ENCODE measurements at regions not wholly inside any gene's neighbourhood (a gene's known extent, or its start where the extent isn't known, plus 50 kb on each side); places are given as distances from the start of the nearest gene placed in this dataset.

GRCh38 chr2:234318361-234318760, 178.5 kb downstream of the ARL4C start:
- DNase-seq (ENCODE audit: extremely low read depth, low read depth) = no peak
- H3K4me3 ChIP-seq (replicated peaks; ENCODE audit: low read depth, low read length) = no peak overlapping the region
- no peak for TF ChIP-seq CTCF (IDR thresholded peaks at IDR 0.05; ENCODE audit: low read depth, low read length, missing control alignments)

DNA sequence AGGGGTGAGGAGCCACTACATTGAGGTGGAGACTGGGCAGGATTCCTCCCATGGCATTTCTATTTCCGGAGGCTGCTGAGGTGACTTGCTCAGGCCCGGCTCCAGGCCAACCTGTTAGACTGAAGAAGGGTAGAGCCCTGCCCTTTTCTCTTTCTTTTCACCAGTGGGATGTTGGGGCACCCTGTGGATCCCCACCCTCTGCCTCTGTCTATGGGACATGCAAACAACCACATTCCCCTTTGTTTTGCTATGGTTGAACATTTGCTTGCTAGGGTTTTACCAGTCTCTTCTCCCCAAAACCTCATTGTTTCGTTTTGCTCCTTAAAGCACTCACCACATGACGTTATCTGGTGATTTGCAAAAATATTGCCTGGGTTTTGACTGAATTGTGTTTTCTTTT, 183.3 kb downstream of the ARL4C start:
- DNase-seq (ENCODE audit: extremely low read depth, low read depth) = no peak

DNA sequence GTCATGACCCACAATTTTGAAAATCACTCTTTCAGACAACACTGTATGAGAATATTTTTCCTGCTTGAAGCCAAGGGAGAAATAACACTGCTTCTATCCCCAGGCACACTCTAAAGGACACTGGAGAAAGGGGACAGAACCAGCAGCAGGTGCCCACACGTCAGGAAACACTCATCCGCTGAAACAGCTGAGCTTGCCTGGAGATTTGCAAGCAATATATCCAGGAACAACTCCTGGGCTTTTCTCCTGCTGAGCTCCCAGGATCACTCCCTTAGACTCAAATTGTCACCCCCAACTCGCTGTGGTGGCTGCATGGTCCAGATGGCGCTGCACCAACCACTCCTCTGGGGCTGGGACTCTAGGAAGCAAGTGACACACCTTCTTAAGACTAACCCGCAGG, 186.7 kb downstream of the ARL4C start:
- no peak for DNase-seq (ENCODE audit: extremely low read depth, low read depth)
- H3K4me3 ChIP-seq (replicated peaks; ENCODE audit: low read depth, low read length) = no peak overlapping the region
- no peak for TF ChIP-seq CTCF (IDR thresholded peaks at IDR 0.05; ENCODE audit: low read depth, low read length, missing control alignments)

More for the DNA sequence above, 183.3 kb downstream of the ARL4C start:
- no peak overlapping the region for H3K4me3 ChIP-seq (replicated peaks; ENCODE audit: low read depth, low read length)
- no peak for TF ChIP-seq CTCF (IDR thresholded peaks at IDR 0.05; ENCODE audit: low read depth, low read length, missing control alignments)

- no peak overlapping the region for H3K4me3 ChIP-seq (replicated peaks; ENCODE audit: low read depth, low read length)
- no peak for DNase-seq (ENCODE audit: extremely low read depth, low read depth)
- no peak for TF ChIP-seq CTCF (IDR thresholded peaks at IDR 0.05; ENCODE audit: low read depth, low read length, missing control alignments)
These were observed 187.4 kb downstream of the ARL4C start for GRCh38 chr2:234309431-234309830.

DNA sequence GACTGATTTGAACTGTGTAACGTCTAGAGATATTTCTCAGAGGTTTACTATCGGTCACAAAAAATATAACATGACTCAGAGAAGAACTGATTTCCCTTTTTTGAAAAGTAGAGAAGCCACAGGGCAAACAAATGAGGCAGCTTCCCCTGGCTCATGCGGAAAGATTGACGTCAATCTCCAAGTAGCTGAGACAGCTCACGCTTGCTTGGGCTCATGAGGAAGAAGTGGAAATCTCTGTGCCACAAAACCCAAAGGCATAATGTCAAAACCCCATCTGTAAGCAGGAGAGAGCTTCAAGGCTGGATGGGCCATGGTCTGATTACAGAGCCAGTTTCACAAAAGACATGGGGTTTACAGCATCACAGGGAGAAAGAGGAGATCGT, 188.1 kb downstream of the ARL4C start:
- H3K4me3 ChIP-seq (replicated peaks; ENCODE audit: low read depth, low read length) = no peak overlapping the region
- no peak for DNase-seq (ENCODE audit: extremely low read depth, low read depth)
- no peak for TF ChIP-seq CTCF (IDR thresholded peaks at IDR 0.05; ENCODE audit: low read depth, low read length, missing control alignments)

GRCh38 chr2:234308073-234308812, 188.6 kb downstream of the ARL4C start:
- no peak for TF ChIP-seq CTCF (IDR thresholded peaks at IDR 0.05; ENCODE audit: low read depth, low read length, missing control alignments)
- no peak overlapping the region for H3K4me3 ChIP-seq (replicated peaks; ENCODE audit: low read depth, low read length)
- DNase-seq (ENCODE audit: extremely low read depth, low read depth) = no peak

Data from HFF-Myc (cell line).